ENCODE measurements at regions not wholly inside any gene's neighbourhood (a gene's known extent, or its start where the extent isn't known, plus 50 kb on each side); places are given as distances from the start of the nearest gene placed in this dataset.

GRCh38 chr12:105880824-105881388 is 257.8 kb downstream of the NUAK1 start:
- TF ChIP-seq CTCF (IDR thresholded peaks at IDR 0.05) (no peak), POLR2A (IDR thresholded peaks at IDR 0.05) (no peak)

All from uterus (tissue), 2 donors.